ENCODE measurements at regions not wholly inside any gene's neighbourhood (a gene's known extent, or its start where the extent isn't known, plus 50 kb on each side); places are given as distances from the start of the nearest gene placed in this dataset.
"Not testable (repeated sequence)": the region's sequence is repeated elsewhere in the genome, so short reads cannot be mapped to it uniquely, and the experiment has no call there.

GRCh38 chr7:28893888-28894287 lies 64.2 kb downstream of the TRIL start:
- H3K4me3 ChIP-seq (ENCODE audit: insufficient read depth, low read depth, low read length): no peak overlapping the region
- ChIA-PET POLR2A (ENCODE audit: unreplicated experiment) (no interaction called here), CTCF (no interaction called here)
- in situ Hi-C loops (cut with MboI; ENCODE audit: low sequenced_read_pairs): no loop called here
- H3K9ac ChIP-seq (ENCODE audit: low read depth, low read length): no peak overlapping the region
- intact Hi-C loops (cut with micrococcal nuclease): no loop called here
- dilution Hi-C loops (cut with HindIII; ENCODE audit: low sequenced_read_pairs, unreplicated experiment): no loop called here
- H3K27ac ChIP-seq (ENCODE audit: insufficient read depth, low read length): no peak overlapping the region
- peaks cover 9% of the 10 kb centered on the region; the same call in 1 of the 2 replicates for H3K27me3 ChIP-seq (ENCODE audit: control insufficient read depth, insufficient read depth, low read length)
- TF ChIP-seq RAD21 (IDR thresholded peaks at IDR 0.05; ENCODE audit: low read length): no peak
- no peak for TF ChIP-seq ELK1 (IDR thresholded peaks at IDR 0.05; ENCODE audit: borderline replicate concordance, low read depth, low read length)
- no peak for TF ChIP-seq RFX5 (IDR thresholded peaks at IDR 0.05; ENCODE audit: low read depth, low read length)
- TF ChIP-seq USF2 (IDR thresholded peaks at IDR 0.05; ENCODE audit: low read depth, low read length): no peak
- no peak for TF ChIP-seq POLR2A (IDR thresholded peaks at IDR 0.05; ENCODE audit: low read depth, low read length)
- no peak for TF ChIP-seq MXI1 (IDR thresholded peaks at IDR 0.05; ENCODE audit: borderline replicate concordance, low read depth, low read length)
- no peak for TF ChIP-seq MAZ (IDR thresholded peaks at IDR 0.05; ENCODE audit: borderline replicate concordance, low read depth, low read length)
- no peak overlapping the region for H2AK5ac ChIP-seq (ENCODE audit: low read depth, low read length)
- BruUV-seq (replicated peaks): no TSS peak
- H3K9me1 ChIP-seq (ENCODE audit: insufficient read depth, low read length): no peaks in the 10 kb centered on the region
- H2BK15ac ChIP-seq (ENCODE audit: low read depth, low read length): no peak overlapping the region
- no peak overlapping the region for H2AFZ ChIP-seq (replicated peaks; ENCODE audit: low read length, poor library complexity)
- DNase-seq: no peak
- H3K4me1 ChIP-seq (ENCODE audit: control insufficient read depth, insufficient read depth, low read length): no peaks in the 10 kb centered on the region
- H2BK120ac ChIP-seq (ENCODE audit: low read depth, low read length): no peak overlapping the region
- no peaks in the 10 kb centered on the region for H3K9me3 ChIP-seq (ENCODE audit: control insufficient read depth, insufficient read depth, low read length)
- H3K14ac ChIP-seq (replicated peaks; ENCODE audit: low read depth, low read length): no peak overlapping the region
- H3K18ac ChIP-seq (ENCODE audit: low read depth, low read length): no peak overlapping the region
- no peak for ATAC-seq (ENCODE audit: low read depth)
- H4K91ac ChIP-seq (ENCODE audit: insufficient read depth, low read depth, low read length): no peak overlapping the region
- H3K36me3 ChIP-seq (ENCODE audit: control insufficient read depth, insufficient read depth, low read length): no peaks in the 10 kb centered on the region
- H3K23ac ChIP-seq (ENCODE audit: low read depth, low read length): no peak overlapping the region
- H3K56ac ChIP-seq (ENCODE audit: extremely low read depth, insufficient read depth, low read length): no peak overlapping the region
- no peak overlapping the region for H2AK9ac ChIP-seq (replicated peaks; ENCODE audit: low read depth, low read length, poor library complexity)
- H2BK5ac ChIP-seq (ENCODE audit: low read depth, low read length, poor library complexity, severe bottlenecking): no peak overlapping the region
- no peak overlapping the region for H4K8ac ChIP-seq (ENCODE audit: low read depth in 2 of 2, low read length in 2 of 2)
- H4K5ac ChIP-seq (ENCODE audit: low read depth, low read length): no peak overlapping the region
- WGBS, 2 experiments (ENCODE audit: extremely low coverage in 2 of 2, insufficient read length in 1 of 2): 40% methylated on average over 1 of the region's 6 CpGs; no CpG with 5 or more reads in 1 of the 2 experiments
- no peak overlapping the region for H3K4me2 ChIP-seq (ENCODE audit: low read depth, low read length)
- no peak overlapping the region for H3K4ac ChIP-seq (ENCODE audit: low read depth, low read length)
- no peak overlapping the region for H2BK20ac ChIP-seq (ENCODE audit: low read depth, low read length)
- no peaks in the 10 kb centered on the region for H4K20me1 ChIP-seq (ENCODE audit: insufficient read depth, low read length)
- H3K79me1 ChIP-seq (ENCODE audit: low read depth in 1 of 2, low read length in 2 of 2): no peaks in the 10 kb centered on the region

GRCh38 chr7:28891876-28892234 lies 66.3 kb downstream of the TRIL start:
- H4K8ac ChIP-seq (ENCODE audit: low read depth in 2 of 2, low read length in 2 of 2); H4K20me1 ChIP-seq (ENCODE audit: insufficient read depth, low read length); POLR2A ChIA-PET (ENCODE audit: unreplicated experiment); H2AK9ac ChIP-seq (replicated peaks; ENCODE audit: low read depth, low read length, poor library complexity); H3K27me3 ChIP-seq (ENCODE audit: control insufficient read depth, insufficient read depth, low read length); H4K91ac ChIP-seq (ENCODE audit: insufficient read depth, low read depth, low read length); H2BK15ac ChIP-seq (ENCODE audit: low read depth, low read length); H3K4ac ChIP-seq (ENCODE audit: low read depth, low read length); H3K79me1 ChIP-seq (ENCODE audit: low read depth in 1 of 2, low read length in 2 of 2); dilution Hi-C loops (cut with HindIII; ENCODE audit: low sequenced_read_pairs, unreplicated experiment); H2AK5ac ChIP-seq (ENCODE audit: low read depth, low read length); in situ Hi-C loops (cut with MboI; ENCODE audit: low sequenced_read_pairs); BruUV-seq (replicated peaks); H4K5ac ChIP-seq (ENCODE audit: low read depth, low read length); H2BK120ac ChIP-seq (ENCODE audit: low read depth, low read length); DNase-seq; H3K4me3 ChIP-seq (ENCODE audit: insufficient read depth, low read depth, low read length); H2AFZ ChIP-seq (replicated peaks; ENCODE audit: low read length, poor library complexity); H3K36me3 ChIP-seq (ENCODE audit: control insufficient read depth, insufficient read depth, low read length); H3K9me1 ChIP-seq (ENCODE audit: insufficient read depth, low read length); H3K4me2 ChIP-seq (ENCODE audit: low read depth, low read length); H3K4me1 ChIP-seq (ENCODE audit: control insufficient read depth, insufficient read depth, low read length); H3K9ac ChIP-seq (ENCODE audit: low read depth, low read length); H3K9me3 ChIP-seq (ENCODE audit: control insufficient read depth, insufficient read depth, low read length); H3K56ac ChIP-seq (ENCODE audit: extremely low read depth, insufficient read depth, low read length); H3K18ac ChIP-seq (ENCODE audit: low read depth, low read length); intact Hi-C loops (cut with micrococcal nuclease); ATAC-seq (ENCODE audit: low read depth); H3K23ac ChIP-seq (ENCODE audit: low read depth, low read length); H2BK20ac ChIP-seq (ENCODE audit: low read depth, low read length); CTCF ChIA-PET; H3K27ac ChIP-seq (ENCODE audit: insufficient read depth, low read length); H3K14ac ChIP-seq (replicated peaks; ENCODE audit: low read depth, low read length); H2BK5ac ChIP-seq (ENCODE audit: low read depth, low read length, poor library complexity, severe bottlenecking): not testable (repeated sequence)

Data from IMR-90 (cell line).